NCI-H2107 (cell line): ENCODE measurements at regions not wholly inside any gene's neighbourhood (a gene's known extent, or its start where the extent isn't known, plus 50 kb on each side); places are given as distances from the start of the nearest gene placed in this dataset.
"Not testable (repeated sequence)": the region's sequence is repeated elsewhere in the genome, so short reads cannot be mapped to it uniquely, and the experiment has no call there.

ENCODE experiments used
- DNase-seq: peaks from one replicate; lab custom pipeline; 2025; lab: John Stamatoyannopoulos, UW

GRCh38 chr19:29013325-29013724, 199.6 kb downstream of the UQCRFS1 start:
- no peak for DNase-seq

- DNase-seq, result no peak
Observed at GRCh38 chr19:29012457-29012856, 200.5 kb downstream of the UQCRFS1 start.

DNA sequence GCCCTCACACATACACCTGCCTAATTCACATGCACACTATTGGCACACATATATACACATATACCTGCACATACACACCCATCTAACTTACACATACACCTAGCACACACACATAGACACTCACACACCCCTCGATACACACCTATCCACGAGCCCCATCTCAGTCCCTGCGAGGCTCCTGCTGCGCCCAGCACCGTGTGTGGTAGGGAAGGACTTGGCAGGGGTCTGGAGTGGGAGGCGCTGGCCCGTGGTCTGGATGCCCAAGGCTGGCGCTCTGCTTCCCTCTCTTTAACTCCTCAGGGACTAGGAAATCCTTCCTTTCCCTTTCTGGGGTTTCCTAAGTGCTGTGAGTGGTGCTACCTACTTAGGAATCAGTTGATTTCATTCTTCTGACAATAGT, 202.7 kb downstream of the UQCRFS1 start:
- DNase-seq, result no peak

- DNase-seq, result no peak
Observed at GRCh38 chr19:29006057-29006735, 206.8 kb downstream of the UQCRFS1 start.

- DNase-seq, result no peak
Observed at GRCh38 chr19:29004796-29005195, 208.2 kb downstream of the UQCRFS1 start.

- DNase-seq, result no peak
Observed at GRCh38 chr19:29003641-29004409, 209.1 kb downstream of the UQCRFS1 start.

- DNase-seq, result no peak
Observed at GRCh38 chr19:29002336-29002735, 210.6 kb downstream of the UQCRFS1 start.

GRCh38 chr19:29001597-29002245, 211.2 kb downstream of the UQCRFS1 start:
- DNase-seq, result no peak

GRCh38 chr19:29001141-29001581, 211.8 kb downstream of the UQCRFS1 start:
- DNase-seq, result no peak

DNA sequence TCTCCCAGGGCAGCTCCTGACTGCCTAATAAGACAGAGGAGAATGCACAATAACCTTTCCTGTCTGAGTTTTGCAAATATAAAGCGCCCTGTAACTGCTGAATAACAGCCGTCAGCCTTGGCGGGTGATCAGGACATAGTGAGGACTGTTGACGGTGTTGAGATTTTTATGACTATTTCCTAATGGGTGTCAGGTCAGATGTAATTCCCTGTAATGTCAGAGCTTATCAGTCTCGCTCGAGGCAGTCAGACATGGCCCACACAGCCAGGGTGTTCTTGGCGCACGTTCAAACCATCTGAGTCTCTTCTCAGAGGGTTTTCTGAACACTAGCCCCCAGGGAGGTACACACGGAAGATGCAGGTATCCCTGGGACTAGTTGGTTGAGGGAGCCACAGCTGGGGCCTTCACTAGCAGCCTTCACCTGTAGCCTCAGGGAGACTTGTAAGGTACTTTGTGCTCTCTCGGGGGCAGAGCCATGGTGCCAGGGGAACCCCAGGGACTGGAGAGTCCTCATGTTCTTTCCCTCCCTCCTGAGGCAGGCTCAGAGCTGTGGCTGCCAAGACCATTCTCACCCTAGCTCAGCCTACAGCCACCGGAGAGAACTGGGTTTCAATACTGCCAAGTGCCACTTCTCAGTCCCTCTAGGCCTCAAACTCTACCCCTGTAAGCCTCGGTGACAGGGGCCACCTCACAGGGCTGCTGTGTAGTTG, 213.1 kb downstream of the UQCRFS1 start:
- no peak for DNase-seq

- DNase-seq, result no peak
Observed at GRCh38 chr19:28998974-28999373, 214.0 kb downstream of the UQCRFS1 start.

- DNase-seq, result not testable (repeated sequence)
Observed at GRCh38 chr19:28997866-28998265, 215.1 kb downstream of the UQCRFS1 start.

GRCh38 chr19:28990522-28990921, 222.4 kb downstream of the UQCRFS1 start:
- no peak for DNase-seq

DNA sequence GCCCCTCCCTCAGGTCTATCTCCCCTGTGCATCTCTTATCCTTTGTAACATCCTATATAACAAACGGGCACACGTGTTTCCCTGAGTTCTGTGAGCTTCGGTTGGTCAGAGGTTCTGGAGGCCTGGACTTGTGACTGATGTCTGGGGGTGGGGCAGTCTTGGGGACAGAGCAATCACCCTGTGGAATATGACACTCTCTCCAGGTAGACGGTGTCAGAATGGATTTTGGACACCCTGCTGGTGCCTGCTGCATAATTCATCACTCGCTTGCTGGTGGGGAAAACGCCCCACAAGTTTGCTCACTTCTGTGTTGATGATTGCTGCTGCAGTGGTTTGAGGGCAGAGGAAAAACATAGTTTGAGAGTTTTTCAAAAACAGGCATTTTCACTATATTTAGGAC, 223.2 kb downstream of the UQCRFS1 start:
- no peak for DNase-seq

DNA sequence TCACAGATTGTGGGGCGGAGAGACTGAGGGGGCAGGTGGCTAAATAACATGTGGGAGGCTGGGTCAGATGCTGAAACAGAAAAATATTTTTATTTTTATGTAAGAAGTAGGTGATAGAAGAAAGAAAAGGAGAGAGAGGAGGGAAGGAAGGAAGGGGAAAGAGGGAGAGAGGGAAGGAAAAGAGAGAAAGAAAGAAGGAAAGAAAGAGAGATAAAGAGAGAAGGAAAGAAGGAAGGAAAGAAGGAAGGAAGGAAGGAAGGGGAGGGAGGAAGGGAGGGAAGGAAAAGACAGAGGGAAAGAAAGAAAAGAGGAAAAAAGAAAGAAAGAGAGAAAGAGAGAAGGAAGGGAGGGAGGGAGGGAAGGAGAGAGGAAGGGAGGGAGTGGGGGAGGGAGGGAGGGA, 224.9 kb downstream of the UQCRFS1 start:
- no peak for DNase-seq

DNA sequence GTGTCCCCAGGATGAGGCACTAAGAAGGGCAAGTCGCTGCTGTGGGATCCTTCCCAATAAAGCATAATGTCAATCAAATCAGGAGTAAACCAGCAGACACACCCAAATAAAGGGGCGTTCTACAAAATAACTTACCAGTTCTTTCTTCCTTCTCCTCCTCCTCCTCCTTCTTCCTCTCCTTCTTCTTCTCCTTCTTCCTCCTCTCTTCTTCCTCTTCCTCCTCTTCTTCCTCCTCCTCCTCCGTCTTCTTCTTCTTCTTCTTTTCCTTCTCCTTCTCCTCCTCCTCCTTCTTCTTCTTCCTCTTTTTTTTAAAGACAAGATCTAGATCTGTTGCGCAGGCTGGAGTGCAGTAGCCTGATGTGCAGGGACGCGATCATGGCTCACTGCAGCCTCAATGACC, 225.8 kb downstream of the UQCRFS1 start:
- DNase-seq, result no peak

GRCh38 chr19:28985201-28985600, 227.8 kb downstream of the UQCRFS1 start:
- DNase-seq, result no peak

DNA sequence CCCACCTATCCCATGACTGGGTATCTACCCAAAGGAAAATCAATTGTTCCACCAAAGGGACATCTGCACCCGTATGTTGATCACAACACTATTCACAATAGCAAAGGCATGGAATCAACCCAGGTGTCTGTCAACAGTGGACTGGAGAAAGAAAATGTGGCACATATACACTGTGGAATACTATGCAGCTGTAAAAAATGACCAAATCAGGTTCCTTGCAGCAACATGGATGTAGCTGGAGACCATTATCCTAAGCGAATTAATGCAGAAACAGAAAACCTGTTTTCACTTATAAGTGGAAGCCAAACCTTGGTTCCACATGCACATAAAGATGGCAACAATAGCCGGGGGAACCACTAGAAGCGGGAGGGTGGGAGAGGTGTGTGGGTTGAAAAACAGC, 228.6 kb downstream of the UQCRFS1 start:
- DNase-seq, result no peak

DNA sequence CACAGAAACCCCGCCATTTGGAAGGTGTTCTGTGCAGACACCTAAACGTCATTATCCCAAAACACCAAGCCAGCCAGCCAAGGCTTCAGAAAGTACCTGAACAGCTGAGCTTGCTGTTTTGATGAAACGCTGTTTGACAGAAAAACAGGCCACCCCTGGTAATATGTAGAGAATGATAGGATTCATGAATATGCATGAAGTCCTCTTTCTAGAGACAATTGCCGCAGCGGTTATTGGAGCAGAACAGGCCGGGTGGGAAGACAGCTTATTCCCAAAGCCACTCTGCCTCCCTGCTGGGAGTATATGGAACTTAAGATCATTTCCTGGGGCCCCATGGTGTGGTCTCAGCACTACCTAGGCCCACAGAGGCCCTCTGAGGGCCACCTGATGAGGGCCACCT, 229.5 kb downstream of the UQCRFS1 start:
- no peak for DNase-seq

DNA sequence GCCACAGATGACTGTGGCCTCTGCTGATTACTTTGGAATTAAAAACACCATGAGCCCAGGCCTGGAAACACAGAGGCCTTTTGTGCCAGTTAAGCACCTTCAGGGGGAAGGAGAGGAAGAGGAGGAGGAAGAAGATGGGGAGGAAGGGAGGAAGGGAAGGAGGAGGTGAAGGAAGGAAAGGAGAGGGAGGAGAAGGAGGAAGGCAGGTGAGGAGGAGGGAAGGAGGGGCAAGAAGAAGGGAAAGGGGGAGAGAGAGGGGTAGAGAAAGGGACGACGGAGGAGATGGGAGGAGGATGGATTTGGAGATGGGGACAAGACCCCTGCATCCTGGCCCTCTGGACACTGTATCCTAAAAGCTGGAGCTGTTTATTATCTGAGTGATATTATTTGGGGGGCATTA, 231.0 kb downstream of the UQCRFS1 start:
- DNase-seq, result no peak

DNA sequence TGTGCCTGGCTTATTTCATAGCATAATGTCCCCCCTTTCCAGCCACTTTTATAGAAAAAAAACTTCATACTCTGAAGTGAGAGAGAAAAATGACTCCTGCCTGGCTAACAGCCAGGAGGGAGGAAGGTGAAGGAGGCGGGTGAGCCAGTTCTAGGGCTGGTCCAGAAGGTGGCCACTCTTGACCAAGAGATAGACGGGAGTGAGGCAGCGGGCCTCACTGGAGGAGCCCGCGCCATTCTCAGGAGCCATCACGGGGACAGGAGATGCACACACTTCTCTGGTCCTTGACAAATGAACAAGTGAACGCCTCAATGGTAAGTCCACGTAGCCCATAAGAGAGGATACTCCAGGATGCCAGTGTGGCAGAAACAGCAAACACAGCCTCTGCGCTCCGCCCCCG, 231.4 kb downstream of the UQCRFS1 start:
- no peak for DNase-seq

GRCh38 chr19:28980236-28980868, 232.6 kb downstream of the UQCRFS1 start:
- no peak for DNase-seq
